Raji (cell line): ENCODE measurements at regions not wholly inside any gene's neighbourhood (a gene's known extent, or its start where the extent isn't known, plus 50 kb on each side); places are given as distances from the start of the nearest gene placed in this dataset.

Source experiments
- POLR2A ChIP-seq: IDR thresholded peaks from 2 replicates; pipeline ENCODE4 v1.6.1; 2011; ENCODE audit warnings: low read depth, low read length, control low read depth; ENCODE audit not compliant: insufficient read depth

GRCh38 chr13:21228738-21229137 lies 52.3 kb downstream of the MRPL57 start:
- TF ChIP-seq POLR2A: no peak

GRCh38 chr13:21229241-21230024 lies 53.0 kb downstream of the MRPL57 start:
- TF ChIP-seq POLR2A: no peak

- TF ChIP-seq POLR2A: no peak
These were observed 54.1 kb downstream of the MRPL57 start for GRCh38 chr13:21230516-21230915.

- TF ChIP-seq POLR2A: no peak
These were observed 55.0 kb downstream of the MRPL57 start for GRCh38 chr13:21231426-21231940.

GRCh38 chr13:21232196-21232595 lies 55.7 kb downstream of the MRPL57 start:
- no peak for TF ChIP-seq POLR2A

- no peak for TF ChIP-seq POLR2A
These were observed 56.1 kb downstream of the MRPL57 start for GRCh38 chr13:21232599-21232998.

GRCh38 chr13:21233086-21233485 lies 56.6 kb downstream of the MRPL57 start:
- no peak for TF ChIP-seq POLR2A

GRCh38 chr13:21234526-21234925 lies 58.1 kb downstream of the MRPL57 start:
- no peak for TF ChIP-seq POLR2A

- no peak for TF ChIP-seq POLR2A
These were observed 58.7 kb downstream of the MRPL57 start for GRCh38 chr13:21235174-21235573.

GRCh38 chr13:21237081-21237480 lies 60.6 kb downstream of the MRPL57 start:
- TF ChIP-seq POLR2A: no peak

GRCh38 chr13:21238267-21238666 lies 61.8 kb downstream of the MRPL57 start:
- no peak for TF ChIP-seq POLR2A

- TF ChIP-seq POLR2A: no peak
These were observed 64.1 kb downstream of the MRPL57 start for GRCh38 chr13:21240586-21240985.

- no peak for TF ChIP-seq POLR2A
These were observed 65.8 kb downstream of the MRPL57 start for GRCh38 chr13:21242236-21242635.

- TF ChIP-seq POLR2A: no peak
These were observed 66.8 kb downstream of the MRPL57 start for GRCh38 chr13:21243045-21243897.

GRCh38 chr13:21246761-21247452 lies 70.4 kb downstream of the MRPL57 start:
- no peak for TF ChIP-seq POLR2A
